Astrocyte of the hippocampus (primary cell): ENCODE measurements at regions not wholly inside any gene's neighbourhood (a gene's known extent, or its start where the extent isn't known, plus 50 kb on each side); places are given as distances from the start of the nearest gene placed in this dataset.

Experiments
- DNase-seq: peaks from one replicate; pipeline ENCODE4 v3.0.0; 2011; ENCODE audit warnings: low read depth, low spot score

DNA sequence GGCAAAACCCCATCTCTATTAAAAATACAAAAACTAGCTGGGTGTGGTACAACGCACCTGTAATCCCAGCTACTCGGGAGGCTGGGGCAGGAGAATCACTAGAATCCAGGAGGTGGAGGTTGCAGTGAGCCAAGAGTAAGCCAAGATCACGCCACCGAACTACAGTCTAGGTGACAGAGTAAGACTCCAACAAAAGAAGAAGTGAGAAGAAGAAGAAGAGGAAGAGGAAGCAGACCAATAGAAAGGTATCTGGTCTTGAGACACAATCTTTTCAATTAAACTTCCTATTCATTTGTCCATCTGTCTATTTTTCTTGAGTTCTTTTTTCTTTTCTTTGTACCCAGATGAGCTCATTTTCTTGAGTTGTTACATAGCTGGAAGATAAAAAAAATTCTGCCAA lies 55.7 kb upstream of the ACADM start:
- no peak for DNase-seq

- DNase-seq = no peak
Observed at GRCh38 chr1:75671708-75672107, 52.8 kb upstream of the ACADM start.

DNA sequence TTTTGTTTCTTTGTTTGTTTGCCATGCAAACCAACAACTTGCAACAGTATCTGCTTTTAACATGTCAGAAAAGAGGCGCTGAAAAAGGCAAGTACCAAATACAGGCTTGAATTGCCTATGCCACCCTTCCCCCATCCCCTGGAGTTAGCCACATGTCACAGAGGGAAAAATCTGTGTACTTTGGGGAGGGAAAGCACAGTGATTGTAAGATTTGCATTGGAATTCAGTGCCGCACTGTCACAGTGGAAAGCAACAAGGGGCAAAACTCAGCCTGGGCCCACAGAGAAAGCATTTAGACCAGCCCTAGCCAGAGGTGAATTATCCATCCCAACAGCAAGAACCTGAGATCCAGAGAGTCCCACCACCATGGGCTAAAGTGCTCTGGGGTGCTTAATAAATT lies 52.4 kb upstream of the ACADM start:
- no peak for DNase-seq

DNA sequence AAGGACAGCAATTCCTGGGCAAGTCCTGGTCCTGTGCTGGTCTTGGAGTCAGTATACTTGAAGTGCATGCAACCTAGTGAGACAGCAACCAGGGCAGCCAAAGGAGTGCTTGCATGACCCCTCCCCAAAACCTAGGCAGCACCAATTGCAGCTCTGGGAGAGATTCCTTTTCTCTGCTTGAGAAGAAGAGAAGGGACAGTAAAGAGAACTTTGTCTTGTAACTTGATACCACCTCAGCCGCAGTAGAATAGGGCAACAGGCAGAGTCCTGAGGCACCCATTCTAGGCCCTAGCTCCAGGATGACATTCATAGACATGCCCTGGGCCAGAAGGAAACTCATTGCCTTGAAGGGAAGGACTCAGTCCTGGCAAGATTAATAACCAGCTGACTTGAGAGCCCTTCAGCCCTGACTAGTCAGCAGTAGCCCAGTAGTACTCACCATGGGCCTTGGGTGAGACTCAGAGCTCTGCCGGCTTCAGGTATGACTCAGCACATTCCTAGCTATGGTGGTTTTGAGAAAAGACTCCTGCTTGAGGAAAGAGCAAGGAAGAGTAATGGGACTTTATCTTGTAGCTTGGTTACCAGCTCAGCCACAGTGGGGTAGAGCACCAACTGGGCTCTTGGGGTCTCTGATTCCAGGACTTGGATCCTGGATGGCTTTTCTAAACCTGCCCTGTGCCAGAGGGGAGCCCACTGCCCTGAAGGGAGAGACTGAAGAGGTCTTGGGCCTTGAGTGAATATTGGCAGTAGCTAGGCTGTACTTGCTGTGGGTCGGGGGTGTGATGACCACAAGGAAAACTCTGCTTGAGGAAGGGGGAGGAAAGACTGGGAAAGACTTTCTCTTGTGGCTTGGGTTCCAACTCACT lies 51.7 kb upstream of the ACADM start:
- DNase-seq = peak; percentile 86

GRCh38 chr1:75673399-75673798 lies 51.1 kb upstream of the ACADM start:
- peak; percentile 4 for DNase-seq

GRCh38 chr1:75673885-75674284 lies 50.6 kb upstream of the ACADM start:
- no peak for DNase-seq
